Left lung (tissue), 4 donors: ENCODE measurements at regions not wholly inside any gene's neighbourhood (a gene's known extent, or its start where the extent isn't known, plus 50 kb on each side); places are given as distances from the start of the nearest gene placed in this dataset.

Source experiments
- ATAC-seq: fragments of 200-7000 bp; cut with Tn5 transposase; one replicate; pipeline ENCODE4 v1.9.1; 2020; ENCODE audit warnings: moderate library complexity
- DNase-seq, 4 donors: peaks; one replicate each; pipeline ENCODE4 v3.0.0-alpha.2; 2013 to 2020
- H3K27ac ChIP-seq, 2 donors: fragments of 200-600 bp; sonication (generic) in 1 of 2; one replicate each; pipeline versions ENCODE4 v1.5.0 to v1.8.0; 2020 to 2021
- H3K27me3 ChIP-seq, 2 donors: fragments of 200-600 bp; sonication (generic) in 1 of 2; one replicate each; pipeline versions ENCODE4 v1.5.0 to v1.8.0; 2020 to 2021
- H3K36me3 ChIP-seq, 2 donors: fragments of 200-600 bp; sonication (generic) in 1 of 2; one replicate each; pipeline versions ENCODE4 v1.5.0 to v1.8.0; 2020 to 2021
- H3K4me1 ChIP-seq, 2 donors: fragments of 200-600 bp; one replicate each; pipeline ENCODE4 v1.8.0; 2021
- H3K4me3 ChIP-seq, 2 donors: fragments of 200-600 bp; sonication (generic) in 1 of 2; one replicate each; pipeline versions ENCODE4 v1.5.0 to v1.8.0; 2020 to 2021; ENCODE audit warnings: mild to moderate bottlenecking in 1 of 2
- H3K9me3 ChIP-seq, 2 donors: fragments of 200-600 bp; sonication (generic) in 1 of 2; one replicate each; pipeline versions ENCODE4 v1.5.0 to v1.8.0; 2020 to 2021
- intact Hi-C, 2 donors: fragments of 100-400 bp; cut with DNase I; formaldehyde crosslinking; loops; one replicate each; pipeline versions ENCODE4 v1.11.2 to v1.14.2; 2022
- TF ChIP-seq, protein P1 (sequence below), 2 donors: fragments of 200-600 bp; sonication (generic) in 1 of 2; IDR thresholded peaks; one replicate each; pipeline versions ENCODE4 v1.5.0 to v1.8.0; 2021; ENCODE audit warnings: antibody characterized with exemption in 2 of 2
- donor health status: DM: no; HTN: yes; CAD: no.
- donor health status: DM: no; HTN: no; CAD: no.

DNA sequence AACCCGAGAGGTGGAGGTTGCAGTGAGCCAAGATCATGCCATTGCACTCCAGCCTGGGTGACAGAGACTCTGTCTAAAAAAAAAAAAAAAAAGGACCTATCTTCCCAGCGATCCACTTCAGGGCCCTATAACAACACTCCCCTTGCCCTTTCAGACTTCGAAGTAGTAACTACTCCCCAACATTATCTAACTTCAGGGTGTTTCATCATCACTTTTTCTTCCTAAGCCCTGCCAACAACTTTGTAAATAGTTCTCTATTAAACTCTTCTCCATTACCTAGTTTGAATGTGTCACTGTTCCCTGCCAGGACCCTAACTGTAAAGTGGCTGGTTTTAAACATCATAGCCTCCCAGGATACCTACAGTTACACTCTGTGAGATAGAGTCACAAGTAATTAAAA lies 220.8 kb downstream of the BTG1 start:
- intact Hi-C loops = no loop called here
- TF ChIP-seq, protein P1, sequence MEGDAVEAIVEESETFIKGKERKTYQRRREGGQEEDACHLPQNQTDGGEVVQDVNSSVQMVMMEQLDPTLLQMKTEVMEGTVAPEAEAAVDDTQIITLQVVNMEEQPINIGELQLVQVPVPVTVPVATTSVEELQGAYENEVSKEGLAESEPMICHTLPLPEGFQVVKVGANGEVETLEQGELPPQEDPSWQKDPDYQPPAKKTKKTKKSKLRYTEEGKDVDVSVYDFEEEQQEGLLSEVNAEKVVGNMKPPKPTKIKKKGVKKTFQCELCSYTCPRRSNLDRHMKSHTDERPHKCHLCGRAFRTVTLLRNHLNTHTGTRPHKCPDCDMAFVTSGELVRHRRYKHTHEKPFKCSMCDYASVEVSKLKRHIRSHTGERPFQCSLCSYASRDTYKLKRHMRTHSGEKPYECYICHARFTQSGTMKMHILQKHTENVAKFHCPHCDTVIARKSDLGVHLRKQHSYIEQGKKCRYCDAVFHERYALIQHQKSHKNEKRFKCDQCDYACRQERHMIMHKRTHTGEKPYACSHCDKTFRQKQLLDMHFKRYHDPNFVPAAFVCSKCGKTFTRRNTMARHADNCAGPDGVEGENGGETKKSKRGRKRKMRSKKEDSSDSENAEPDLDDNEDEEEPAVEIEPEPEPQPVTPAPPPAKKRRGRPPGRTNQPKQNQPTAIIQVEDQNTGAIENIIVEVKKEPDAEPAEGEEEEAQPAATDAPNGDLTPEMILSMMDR (IDR thresholded peaks at IDR 0.05) = no peak
- H3K27ac ChIP-seq = no peak overlapping the region
- no peaks in the 10 kb centered on the region for H3K27me3 ChIP-seq
- no peak for ATAC-seq
- DNase-seq = no peak
- H3K9me3 ChIP-seq = no peaks in the 10 kb centered on the region
- H3K4me3 ChIP-seq = no peak overlapping the region
- no peaks in the 10 kb centered on the region for H3K4me1 ChIP-seq
- no peaks in the 10 kb centered on the region for H3K36me3 ChIP-seq

DNA sequence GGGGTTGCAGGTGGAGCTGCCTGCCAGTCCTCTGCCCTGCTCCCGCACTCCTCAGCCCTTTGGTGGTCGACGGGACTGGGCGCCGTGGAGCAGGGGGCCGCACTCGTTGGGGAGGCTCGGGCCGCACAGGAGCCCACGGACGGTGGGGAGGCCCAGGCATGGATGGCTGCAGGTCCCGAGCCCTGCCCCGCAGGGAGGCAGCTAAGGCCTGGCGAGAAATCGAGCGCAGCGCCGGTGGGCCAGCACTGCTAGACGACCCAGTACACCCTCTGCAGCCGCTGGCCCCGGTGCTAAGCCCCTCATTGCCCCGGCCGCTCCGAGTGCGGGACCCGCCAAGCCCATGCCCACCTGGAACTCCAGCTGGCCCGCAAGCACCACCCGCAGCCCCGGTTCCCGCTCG lies 221.8 kb downstream of the BTG1 start:
- ATAC-seq (no peak), DNase-seq (peak in 1 of 4 donors; percentile 69)
- TF ChIP-seq, protein P1 (IDR thresholded peaks at IDR 0.05) = no peak

DNA sequence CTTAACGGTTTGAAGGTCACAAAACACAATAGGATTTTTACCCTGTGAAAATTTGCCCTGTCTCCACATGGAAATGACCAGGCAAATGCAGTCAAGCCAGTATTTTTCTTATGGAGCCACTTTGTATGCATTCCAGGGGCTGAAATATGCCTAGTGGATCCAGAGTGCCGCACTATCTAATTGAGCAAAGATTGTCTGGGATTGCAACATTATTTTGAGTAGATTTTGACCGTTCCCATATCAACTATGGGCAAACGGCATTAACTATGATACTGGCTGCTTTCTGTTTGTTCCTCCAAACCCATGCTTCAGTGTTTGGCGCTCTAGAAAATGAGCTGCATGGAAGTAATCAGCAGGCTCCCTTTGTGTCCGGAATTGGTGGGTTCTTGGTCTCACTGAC lies 223.0 kb downstream of the BTG1 start:
- no peaks in the 10 kb centered on the region for H3K36me3 ChIP-seq
- TF ChIP-seq, protein P1 (IDR thresholded peaks at IDR 0.05) = no peak
- no peaks in the 10 kb centered on the region for H3K27me3 ChIP-seq
- intact Hi-C loops = no loop called here
- ATAC-seq (peak; percentile 72), DNase-seq (peak in 1 of 4 donors; percentile 20)
- no peaks in the 10 kb centered on the region for H3K9me3 ChIP-seq
- no peak overlapping the region for H3K4me3 ChIP-seq
- H3K4me1 ChIP-seq = no peaks in the 10 kb centered on the region
- no peak overlapping the region for H3K27ac ChIP-seq

More for the DNA sequence above, 221.8 kb downstream of the BTG1 start:
- Histone ChIP-seq H3K36me3 (no peaks in the 10 kb centered on the region), H3K27me3 (no peaks in the 10 kb centered on the region), H3K4me1 (no peaks in the 10 kb centered on the region), H3K4me3 (no peak overlapping the region), H3K27ac (no peak overlapping the region), H3K9me3 (no peaks in the 10 kb centered on the region)
- intact Hi-C loops = no loop called here

DNA sequence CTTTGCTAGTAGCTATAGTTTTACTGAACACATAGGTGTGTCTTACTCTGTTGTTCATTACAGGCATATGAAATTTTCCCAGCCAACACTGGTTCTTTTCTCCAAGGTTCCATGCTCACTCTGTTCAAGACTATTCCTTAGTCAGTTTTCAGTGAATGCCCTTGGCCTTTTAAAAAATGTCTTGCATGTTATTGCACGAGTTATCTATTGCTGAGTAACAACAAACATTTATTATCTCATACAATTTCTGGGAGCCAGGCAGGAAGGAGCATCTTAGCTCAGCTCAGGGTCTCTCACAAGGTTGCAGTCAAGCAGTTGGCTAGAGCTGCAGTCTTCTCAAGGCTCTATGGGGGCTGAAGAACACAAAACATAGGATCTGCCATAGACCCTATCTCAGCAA lies 223.5 kb downstream of the BTG1 start:
- no peaks in the 10 kb centered on the region for H3K36me3 ChIP-seq
- H3K27me3 ChIP-seq = no peaks in the 10 kb centered on the region
- no peaks in the 10 kb centered on the region for H3K9me3 ChIP-seq
- no peak for DNase-seq
- H3K4me3 ChIP-seq = no peak overlapping the region
- H3K4me1 ChIP-seq = no peaks in the 10 kb centered on the region
- peak; percentile 10 for ATAC-seq
- H3K27ac ChIP-seq = no peak overlapping the region
- TF ChIP-seq, protein P1 (IDR thresholded peaks at IDR 0.05) = no peak
- intact Hi-C loops = no loop called here

DNA sequence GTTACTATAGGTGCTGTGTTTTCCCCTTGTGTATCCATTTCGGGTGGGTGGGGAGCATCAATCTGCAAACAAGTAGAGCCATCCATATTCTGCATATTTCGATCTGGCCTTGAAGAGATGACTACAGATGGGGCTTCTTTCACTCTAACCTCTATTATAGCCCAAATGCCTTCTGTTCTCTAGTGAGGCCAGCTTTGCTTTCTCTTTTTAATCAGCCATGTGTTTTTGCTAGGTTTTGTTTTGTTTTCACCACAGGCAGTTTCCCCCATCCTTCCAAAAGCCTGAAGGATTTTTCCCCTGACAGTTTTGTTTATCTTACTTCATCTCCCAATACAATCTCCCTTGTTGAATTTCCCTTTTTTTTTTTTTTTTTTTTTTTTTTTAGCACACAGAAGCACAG lies 224.1 kb downstream of the BTG1 start:
- intact Hi-C loops = no loop called here
- Histone ChIP-seq H3K4me3 (no peak overlapping the region), H3K9me3 (no peaks in the 10 kb centered on the region), H3K27ac (no peak overlapping the region), H3K36me3 (no peaks in the 10 kb centered on the region), H3K27me3 (no peaks in the 10 kb centered on the region), H3K4me1 (no peaks in the 10 kb centered on the region)
- ATAC-seq = no peak
- DNase-seq = no peak
- TF ChIP-seq, protein P1 (IDR thresholded peaks at IDR 0.05) = no peak
